K562 (cell line): ENCODE measurements at regions not wholly inside any gene's neighbourhood (a gene's known extent, or its start where the extent isn't known, plus 50 kb on each side); places are given as distances from the start of the nearest gene placed in this dataset.

Source experiments
- ATAC-seq: fragments of 200-7000 bp; cut with Tn5 transposase; 3 replicates; pipeline ENCODE4 v1.9.1; 2020; ENCODE audit warnings: moderate library complexity
- BruUV-seq: library from RNA; stranded (reverse); fragments of 400-500 nt; replicated peaks from 2 replicates; lab custom pipeline; 2021; lab: Mats Ljungman, UMichigan
- CTCF ChIA-PET: fragments of 300-600 bp; formaldehyde crosslinking; extraction: SDS; loops from one replicate; lab custom pipeline; 2021; ENCODE audit warnings: low intra/inter-chr PET ratio; lab: Yijun Ruan, JAX
- POLR2A ChIA-PET: fragments of 300-600, 350-650 bp; sonication (Branson Sonifier 250); formaldehyde crosslinking; extraction: SDS; loops from one replicate; lab custom pipeline; 2021; ENCODE audit warnings: antibody characterized with exemption, inconsistent platforms; lab: Yijun Ruan, JAX
- DNase-seq, 4 experiments: peaks; one replicate each; pipeline versions ENCODE4 v3.0.0 to v3.0.0-alpha.2; 2011 to 2018; ENCODE audit warnings: low spot score in 3 of 4, mixed read lengths in 3 of 4; ENCODE audit errors: extremely low read depth in 1 of 4
- FAIRE-seq: peaks from 2 replicates; lab custom pipeline; 2011; peaks lifted over from hg19 to GRCh38; lab: Jason Lieb, UNC
- H2AFZ ChIP-seq: 2 replicates; pipeline ENCODE4 v1.6.0; 2011; ENCODE audit warnings: low read depth, low read length, control low read depth, inconsistent platforms
- H3K27ac ChIP-seq: fragments of 200-600 bp; 3 replicates; pipeline ENCODE4 v1.8.0; 2011; ENCODE audit warnings: low read depth, mild to moderate bottlenecking, control low read depth, inconsistent platforms, low read length, moderate library complexity, mixed read lengths; ENCODE audit errors: extremely low read depth
- H3K27me3 ChIP-seq, 2 experiments: fragments of 300-600 bp in 1 of 2; 2 replicates in 1 of 2; 3 replicates in 1 of 2; pipeline versions ENCODE4 v1.6.0 to v1.8.0; 2011; ENCODE audit warnings: inconsistent platforms in 2 of 2, low read length in 2 of 2, mild to moderate bottlenecking in 1 of 2, mixed read lengths in 1 of 2, moderate library complexity in 1 of 2; ENCODE audit not compliant: control insufficient read depth in 2 of 2, insufficient read depth in 2 of 2
- H3K36me3 ChIP-seq: fragments of 300-600 bp; 3 replicates; pipeline ENCODE4 v1.8.0; 2011; ENCODE audit warnings: mild to moderate bottlenecking, low read length, inconsistent platforms; ENCODE audit not compliant: control insufficient read depth, insufficient read depth
- H3K4me1 ChIP-seq, 2 experiments: fragments of 200-600 bp in 1 of 2; replicated peaks in 1 of 2; 2 replicates in 1 of 2; 3 replicates in 1 of 2; pipeline versions ENCODE4 v1.5.1 to v1.8.0; 2011; ENCODE audit warnings: inconsistent platforms in 2 of 2, low read length in 2 of 2, mild to moderate bottlenecking in 1 of 2, mixed read lengths in 1 of 2, moderate library complexity in 1 of 2; ENCODE audit not compliant: control insufficient read depth in 2 of 2, insufficient read depth in 2 of 2
- H3K4me2 ChIP-seq: 2 replicates; pipeline ENCODE4 v1.6.1; 2011; ENCODE audit warnings: low read length, control low read depth, inconsistent platforms, mixed read lengths; ENCODE audit not compliant: insufficient read depth
- H3K4me3 ChIP-seq: fragments of 200-600 bp; sonication (generic), shearing (Covaris generic); 2 replicates; pipeline ENCODE4 v1.5.1; 2016; ENCODE audit warnings: control low read depth, inconsistent platforms
- H3K79me2 ChIP-seq: fragments of 200-600 bp; 3 replicates; pipeline ENCODE4 v1.8.0; 2011; ENCODE audit warnings: low read length, inconsistent platforms; ENCODE audit not compliant: control insufficient read depth, insufficient read depth
- H3K9ac ChIP-seq, 2 experiments: 2 replicates each; pipeline versions ENCODE4 v1.6.0 to v1.6.1; 2011; ENCODE audit warnings: low read depth in 2 of 2, low read length in 2 of 2, control low read depth in 1 of 2, inconsistent platforms in 1 of 2, mild to moderate bottlenecking in 1 of 2, mixed read lengths in 1 of 2; ENCODE audit not compliant: insufficient read depth in 1 of 2
- H3K9me1 ChIP-seq: one replicate; pipeline ENCODE4 v1.6.0; 2011; ENCODE audit warnings: inconsistent platforms, mild to moderate bottlenecking, low read length, moderate library complexity; ENCODE audit not compliant: control insufficient read depth, insufficient read depth
- H3K9me3 ChIP-seq: replicated peaks from 2 replicates; pipeline ENCODE4 v1.5.1; 2011; ENCODE audit warnings: low read depth, low read length, inconsistent platforms; ENCODE audit not compliant: control insufficient read depth, insufficient read depth
- H4K20me1 ChIP-seq: replicated peaks from 2 replicates; pipeline ENCODE4 v1.6.1; 2011; ENCODE audit warnings: low read length, inconsistent platforms, mixed read lengths; ENCODE audit not compliant: control insufficient read depth, insufficient read depth
- CBX2 ChIP-seq: fragments of 200-600 bp; sonication (generic); IDR thresholded peaks from one replicate; pipeline ENCODE4 v1.6.1; 2012; ENCODE audit warnings: mild to moderate bottlenecking, low read length, inconsistent platforms; ENCODE audit not compliant: insufficient read depth, poor library complexity, severe bottlenecking
- DLX4 ChIP-seq: fragments of 250-450 bp; sonication (Bioruptor Pico); IDR thresholded peaks from 2 replicates; pipeline ENCODE4 v1.6.1; 2021; ENCODE audit warnings: mild to moderate bottlenecking
- PHB2 ChIP-seq: fragments of 450-650 bp; IDR thresholded peaks from 2 replicates; pipeline ENCODE4 v1.6.1; 2017; ENCODE audit warnings: low read depth
- RNF2 ChIP-seq: sonication (generic); IDR thresholded peaks from 2 replicates; pipeline ENCODE4 v1.6.1; 2016
- SMAD4 ChIP-seq: fragments of 250-450 bp; sonication (Bioruptor Pico); conservative IDR thresholded peaks from 2 replicates; pipeline ENCODE4 v1.8.0; 2021; ENCODE audit warnings: inconsistent platforms, mild to moderate bottlenecking, moderate library complexity
- SRF ChIP-seq, 2 experiments: fragments of 250-450, 450-650 bp in 1 of 2; sonication (Bioruptor Pico) in 1 of 2; sonication (generic) in 1 of 2; formaldehyde crosslinking; IDR thresholded peaks; 2 replicates each; pipeline versions ENCODE4 v1.5.0 to v1.5.1; 2020 to 2022; ENCODE audit warnings: mild to moderate bottlenecking in 1 of 2, missing genetic modification reagents in 1 of 2
- USF2 ChIP-seq: sonication (generic); formaldehyde crosslinking; IDR thresholded peaks from 2 replicates; pipeline ENCODE4 v1.5.0; 2020; ENCODE audit warnings: missing genetic modification reagents
- ZBTB12 ChIP-seq: fragments of 250-450 bp; sonication (Bioruptor Pico); IDR thresholded peaks from 2 replicates; pipeline ENCODE4 v1.4.0; 2020
- WGBS: fragments of 100-300 bp; shearing (Covaris generic); methylation state at CpG from one replicate; pipeline ENCODE4 v1.1.6; 2016; ENCODE audit warnings: low coverage, mixed read lengths; ENCODE audit not compliant: insufficient coverage; ENCODE audit errors: missing lambda C conversion rate; 5-methylcytosine and 5-hydroxymethylcytosine counted together
- in situ Hi-C: fragments of 300-500 bp; cut with MboI; formaldehyde crosslinking; loops from 4 replicates; pipeline ENCODE4 v1.15.0; 2018; ENCODE audit warnings: inconsistent platforms, mixed read lengths
- intact Hi-C: fragments of 100-400 bp; cut with micrococcal nuclease; formaldehyde crosslinking; loops from 2 replicates; pipeline ENCODE4 v1.14.2; 2022
- TF ChIP-seq, protein P1 (sequence below): fragments of 250-450 bp; sonication (Bioruptor Pico); IDR thresholded peaks from 2 replicates; pipeline ENCODE4 v1.8.0; 2022; ENCODE audit warnings: inconsistent platforms, mild to moderate bottlenecking, moderate library complexity, borderline replicate concordance

GRCh38 chr1:212533148-212533517 is 75.4 kb upstream of the ATF3 start:
- Histone ChIP-seq H3K9me3 (no peaks in the 10 kb centered on the region; the same call in 1 of the 2 replicates), H3K4me3 (no peak overlapping the region), H3K79me2 (no peaks in the 10 kb centered on the region), H2AFZ (no peak overlapping the region), H3K9me1 (no peaks in the 10 kb centered on the region), H3K4me1 (no peaks in the 10 kb centered on the region), H3K27me3 (peaks cover 9 to 13% of the 10 kb centered on the region in 2 experiments; a peak in 3 of 5 replicates), H4K20me1 (no peaks in the 10 kb centered on the region), H3K27ac (no peak overlapping the region), H3K9ac (no peak overlapping the region), H3K4me2 (no peak overlapping the region), H3K36me3 (no peaks in the 10 kb centered on the region)
- no peak for TF ChIP-seq RNF2
- no peak for TF ChIP-seq SRF (CRISPR knock-in tag; IDR thresholded peaks at IDR 0.05)
- no peak for TF ChIP-seq ZBTB12 (CRISPR knock-in tag)
- TF ChIP-seq SMAD4, result no peak
- TF ChIP-seq, protein P1, sequence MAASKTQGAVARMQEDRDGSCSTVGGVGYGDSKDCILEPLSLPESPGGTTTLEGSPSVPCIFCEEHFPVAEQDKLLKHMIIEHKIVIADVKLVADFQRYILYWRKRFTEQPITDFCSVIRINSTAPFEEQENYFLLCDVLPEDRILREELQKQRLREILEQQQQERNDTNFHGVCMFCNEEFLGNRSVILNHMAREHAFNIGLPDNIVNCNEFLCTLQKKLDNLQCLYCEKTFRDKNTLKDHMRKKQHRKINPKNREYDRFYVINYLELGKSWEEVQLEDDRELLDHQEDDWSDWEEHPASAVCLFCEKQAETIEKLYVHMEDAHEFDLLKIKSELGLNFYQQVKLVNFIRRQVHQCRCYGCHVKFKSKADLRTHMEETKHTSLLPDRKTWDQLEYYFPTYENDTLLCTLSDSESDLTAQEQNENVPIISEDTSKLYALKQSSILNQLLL, result no peak
- TF ChIP-seq USF2, result no peak
- TF ChIP-seq CBX2, result no peak
- no peak for TF ChIP-seq DLX4
- TF ChIP-seq PHB2, result no peak
- DNase-seq, result no peak
- in situ Hi-C loops, result no loop called here
- intact Hi-C loops, result no loop called here
- ChIA-PET CTCF (no interaction called here), POLR2A (interaction anchor here (0.6 kb wide), 1 partner anchor 30 kb away, joined by 4 read pairs; no protein-coding TSS in a partner anchor)
- ATAC-seq, result no peak
- 5% methylated on average over 3 of the region's 3 CpGs for WGBS
- BruUV-seq, result no TSS peak
- FAIRE-seq, result no peak
